ENCODE measurements at regions not wholly inside any gene's neighbourhood (a gene's known extent, or its start where the extent isn't known, plus 50 kb on each side); places are given as distances from the start of the nearest gene placed in this dataset.
"Not testable (repeated sequence)": the region's sequence is repeated elsewhere in the genome, so short reads cannot be mapped to it uniquely, and the experiment has no call there.

GRCh38 chr14:103232831-103233319 is 101.2 kb upstream of the EIF5 start:
- TF ChIP-seq CTCF (IDR thresholded peaks at IDR 0.05) (no peak), EP300 (IDR thresholded peaks at IDR 0.05) (no peak), POLR2A (IDR thresholded peaks at IDR 0.05) (no peak), POLR2AphosphoS5 (IDR thresholded peaks at IDR 0.05) (no peak)
- Histone ChIP-seq H3K36me3 (no peaks in the 10 kb centered on the region), H3K4me1 (peaks cover 0 to 5% (median 2%) of the 10 kb centered on the region in 4 donors), H3K27me3 (no peaks in the 10 kb centered on the region), H3K4me3 (no peak overlapping the region), H3K27ac (no peak overlapping the region), H3K9me3 (no peaks in the 10 kb centered on the region)
- DNase-seq = peak in 1 of 2 donors; percentile 60
- ATAC-seq (ENCODE audit: low FRiP score in 2 of 2) = peak in 1 of 2 donors; percentile 4
- WGBS, 2 donors = 93% methylated on average over 16 of the region's 16 CpGs; no CpG with 5 or more reads in 1 of the 2 donors

GRCh38 chr14:103233328-103233727 is 100.7 kb upstream of the EIF5 start:
- peak in 1 of 2 donors; percentile 13 for ATAC-seq (ENCODE audit: low FRiP score in 2 of 2)
- TF ChIP-seq CTCF (IDR thresholded peaks at IDR 0.05) (no peak), POLR2A (IDR thresholded peaks at IDR 0.05) (no peak), POLR2AphosphoS5 (IDR thresholded peaks at IDR 0.05) (no peak), EP300 (IDR thresholded peaks at IDR 0.05) (no peak)
- no peak for DNase-seq
- Histone ChIP-seq H3K27me3 (no peaks in the 10 kb centered on the region), H3K27ac (no peak overlapping the region), H3K4me3 (no peak overlapping the region), H3K4me1 (peaks cover 0 to 5% (median 2%) of the 10 kb centered on the region in 4 donors), H3K36me3 (no peaks in the 10 kb centered on the region), H3K9me3 (peaks cover 0 to 3% (median 2%) of the 10 kb centered on the region in 4 donors)
- 97 to 100% methylated on average over 1 to 3 of the region's 3 CpGs for WGBS, 2 donors

DNA sequence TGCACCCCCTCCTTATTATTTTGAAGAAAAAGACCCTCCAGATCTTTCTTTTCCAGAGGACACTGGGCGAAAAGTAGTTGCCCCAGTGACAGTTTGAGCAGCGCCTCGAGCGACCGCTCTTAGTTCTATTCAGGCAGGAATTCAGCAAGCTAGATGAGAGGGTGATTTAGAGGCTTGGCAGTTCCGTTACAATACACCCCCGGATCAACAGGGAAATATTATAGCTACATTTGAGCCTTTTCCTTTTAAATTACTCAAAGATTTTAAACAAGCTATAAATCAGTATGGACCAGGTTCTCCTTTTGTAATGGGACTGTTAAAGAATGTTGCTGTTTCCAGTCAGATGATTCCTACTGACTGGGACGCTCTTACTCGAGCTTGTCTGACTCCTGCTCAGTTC is 99.2 kb upstream of the EIF5 start:
- WGBS, 2 donors = 61 to 62% methylated on average over 9 of the region's 9 CpGs
- H3K27ac ChIP-seq; H3K4me1 ChIP-seq; ATAC-seq (ENCODE audit: low FRiP score in 2 of 2); H3K36me3 ChIP-seq; H3K4me3 ChIP-seq; DNase-seq; H3K27me3 ChIP-seq: not testable (repeated sequence)
- peaks cover 7 to 18% (median 16%) of the 10 kb centered on the region in 4 donors for H3K9me3 ChIP-seq

GRCh38 chr14:103235506-103235905 is 98.5 kb upstream of the EIF5 start:
- H3K27me3 ChIP-seq; H3K36me3 ChIP-seq; H3K4me3 ChIP-seq; H3K27ac ChIP-seq; H3K4me1 ChIP-seq; ATAC-seq (ENCODE audit: low FRiP score in 2 of 2); DNase-seq: not testable (repeated sequence)
- peaks cover 7 to 19% (median 17%) of the 10 kb centered on the region in 4 donors for H3K9me3 ChIP-seq
- 34 to 39% methylated on average over 5 of the region's 5 CpGs for WGBS, 2 donors

- ATAC-seq (ENCODE audit: low FRiP score in 2 of 2) (no peak), DNase-seq (no peak)
- Histone ChIP-seq H3K27me3 (no peaks in the 10 kb centered on the region), H3K9me3 (peaks cover 7 to 19% (median 17%) of the 10 kb centered on the region in 4 donors), H3K27ac (no peak overlapping the region), H3K4me1 (peaks cover 0 to 5% (median 2%) of the 10 kb centered on the region in 4 donors), H3K4me3 (no peak overlapping the region), H3K36me3 (no peaks in the 10 kb centered on the region)
- WGBS, 2 donors = 82 to 94% methylated on average over 6 of the region's 6 CpGs
- TF ChIP-seq POLR2A (IDR thresholded peaks at IDR 0.05) (no peak), POLR2AphosphoS5 (IDR thresholded peaks at IDR 0.05) (no peak)
These were observed 94.3 kb upstream of the EIF5 start for GRCh38 chr14:103239751-103240150.

DNA sequence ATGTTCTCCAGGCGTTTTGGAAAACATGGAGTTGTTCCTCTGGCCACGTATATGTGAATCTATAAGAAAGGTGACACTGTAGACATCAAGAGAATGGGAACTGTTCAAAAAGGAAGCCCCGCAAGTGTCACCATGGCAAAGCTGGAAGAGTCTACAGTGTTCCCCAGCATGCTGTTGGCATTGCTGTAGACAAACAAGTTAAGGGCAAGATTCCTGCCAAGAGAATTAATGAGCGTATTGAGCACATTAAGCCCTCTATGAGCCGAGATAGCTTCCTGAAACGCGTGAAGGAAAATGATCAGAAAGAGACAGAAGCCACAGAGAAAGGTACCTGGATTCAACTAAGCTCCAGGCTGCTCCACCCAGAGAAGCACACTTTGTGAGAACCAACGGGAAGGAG is 92.5 kb upstream of the EIF5 start:
- Histone ChIP-seq H3K9me3 (peaks cover 7 to 19% (median 17%) of the 10 kb centered on the region in 4 donors), H3K27ac (no peak overlapping the region), H3K27me3 (no peaks in the 10 kb centered on the region), H3K4me3 (no peak overlapping the region), H3K4me1 (no peaks in the 10 kb centered on the region), H3K36me3 (no peaks in the 10 kb centered on the region)
- ATAC-seq (ENCODE audit: low FRiP score in 2 of 2) (no peak), DNase-seq (no peak)
- WGBS, 2 donors = 80 to 86% methylated on average over 8 of the region's 8 CpGs
- TF ChIP-seq CTCF (IDR thresholded peaks at IDR 0.05) = no peak
- no peak for TF ChIP-seq POLR2A (IDR thresholded peaks at IDR 0.05)
